ENCODE measurements at regions not wholly inside any gene's neighbourhood (a gene's known extent, or its start where the extent isn't known, plus 50 kb on each side); places are given as distances from the start of the nearest gene placed in this dataset.

- Histone ChIP-seq H3K36me3 (ENCODE audit: control insufficient read depth in 2 of 2, insufficient read depth in 1 of 2, low read length in 2 of 2) (no peaks in the 10 kb centered on the region), H3K27ac (ENCODE audit: extremely low read depth, low read depth, low read length) (no peak overlapping the region), H3K9me3 (ENCODE audit: control insufficient read depth, insufficient read depth, low read depth, low read length) (no peaks in the 10 kb centered on the region), H3K4me1 (ENCODE audit: control insufficient read depth, insufficient read depth, low read length) (no peaks in the 10 kb centered on the region), H3K4me3 (ENCODE audit: low read depth, low read length) (no peak overlapping the region)
- TF ChIP-seq ZNF571 (tag by site-specific recombination; IDR thresholded peaks at IDR 0.05) = no peak
- no peak for TF ChIP-seq ZFP3 (tag by site-specific recombination; IDR thresholded peaks at IDR 0.05; ENCODE audit: low read depth)
- TF ChIP-seq GLIS1 (tag by site-specific recombination; IDR thresholded peaks at IDR 0.05) = no peak
- TF ChIP-seq GLIS2 (tag by site-specific recombination; IDR thresholded peaks at IDR 0.05) = no peak
- no peak for TF ChIP-seq EGR2 (tag by site-specific recombination; IDR thresholded peaks at IDR 0.05; ENCODE audit: low read depth)
- no peak for TF ChIP-seq ZNF223 (tag by site-specific recombination; IDR thresholded peaks at IDR 0.05)
- TF ChIP-seq, protein P1, sequence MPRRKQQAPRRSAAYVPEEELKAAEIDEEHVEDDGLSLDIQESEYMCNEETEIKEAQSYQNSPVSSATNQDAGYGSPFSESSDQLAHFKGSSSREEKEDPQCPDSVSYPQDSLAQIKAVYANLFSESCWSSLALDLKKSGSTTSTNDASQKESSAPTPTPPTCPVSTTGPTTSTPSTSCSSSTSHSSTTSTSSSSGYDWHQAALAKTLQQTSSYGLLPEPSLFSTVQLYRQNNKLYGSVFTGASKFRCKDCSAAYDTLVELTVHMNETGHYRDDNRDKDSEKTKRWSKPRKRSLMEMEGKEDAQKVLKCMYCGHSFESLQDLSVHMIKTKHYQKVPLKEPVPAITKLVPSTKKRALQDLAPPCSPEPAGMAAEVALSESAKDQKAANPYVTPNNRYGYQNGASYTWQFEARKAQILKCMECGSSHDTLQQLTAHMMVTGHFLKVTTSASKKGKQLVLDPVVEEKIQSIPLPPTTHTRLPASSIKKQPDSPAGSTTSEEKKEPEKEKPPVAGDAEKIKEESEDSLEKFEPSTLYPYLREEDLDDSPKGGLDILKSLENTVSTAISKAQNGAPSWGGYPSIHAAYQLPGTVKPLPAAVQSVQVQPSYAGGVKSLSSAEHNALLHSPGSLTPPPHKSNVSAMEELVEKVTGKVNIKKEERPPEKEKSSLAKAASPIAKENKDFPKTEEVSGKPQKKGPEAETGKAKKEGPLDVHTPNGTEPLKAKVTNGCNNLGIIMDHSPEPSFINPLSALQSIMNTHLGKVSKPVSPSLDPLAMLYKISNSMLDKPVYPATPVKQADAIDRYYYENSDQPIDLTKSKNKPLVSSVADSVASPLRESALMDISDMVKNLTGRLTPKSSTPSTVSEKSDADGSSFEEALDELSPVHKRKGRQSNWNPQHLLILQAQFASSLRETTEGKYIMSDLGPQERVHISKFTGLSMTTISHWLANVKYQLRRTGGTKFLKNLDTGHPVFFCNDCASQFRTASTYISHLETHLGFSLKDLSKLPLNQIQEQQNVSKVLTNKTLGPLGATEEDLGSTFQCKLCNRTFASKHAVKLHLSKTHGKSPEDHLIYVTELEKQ (tag by site-specific recombination; IDR thresholded peaks at IDR 0.05; ENCODE audit: borderline replicate concordance) = no peak
- no peak for TF ChIP-seq ZSCAN4 (tag by site-specific recombination; IDR thresholded peaks at IDR 0.05)
- TF ChIP-seq ZNF701 (tag by site-specific recombination; IDR thresholded peaks at IDR 0.05) = no peak
- TF ChIP-seq ZBTB44 (tag by site-specific recombination; IDR thresholded peaks at IDR 0.05) = no peak
- TF ChIP-seq ZNF16 (tag by site-specific recombination; IDR thresholded peaks at IDR 0.05; ENCODE audit: low read depth) = no peak
- no peak for TF ChIP-seq ATF2 (tag by site-specific recombination; IDR thresholded peaks at IDR 0.05; ENCODE audit: low read depth)
- no peak for TF ChIP-seq ZNF664 (tag by site-specific recombination; IDR thresholded peaks at IDR 0.05)
- TF ChIP-seq ZNF670 (tag by site-specific recombination; IDR thresholded peaks at IDR 0.05; ENCODE audit: low read depth) = no peak
- TF ChIP-seq ZNF324 (tag by site-specific recombination; IDR thresholded peaks at IDR 0.05) = no peak
- TF ChIP-seq OVOL3 (tag by site-specific recombination; IDR thresholded peaks at IDR 0.05) = no peak
- TF ChIP-seq, protein P2, sequence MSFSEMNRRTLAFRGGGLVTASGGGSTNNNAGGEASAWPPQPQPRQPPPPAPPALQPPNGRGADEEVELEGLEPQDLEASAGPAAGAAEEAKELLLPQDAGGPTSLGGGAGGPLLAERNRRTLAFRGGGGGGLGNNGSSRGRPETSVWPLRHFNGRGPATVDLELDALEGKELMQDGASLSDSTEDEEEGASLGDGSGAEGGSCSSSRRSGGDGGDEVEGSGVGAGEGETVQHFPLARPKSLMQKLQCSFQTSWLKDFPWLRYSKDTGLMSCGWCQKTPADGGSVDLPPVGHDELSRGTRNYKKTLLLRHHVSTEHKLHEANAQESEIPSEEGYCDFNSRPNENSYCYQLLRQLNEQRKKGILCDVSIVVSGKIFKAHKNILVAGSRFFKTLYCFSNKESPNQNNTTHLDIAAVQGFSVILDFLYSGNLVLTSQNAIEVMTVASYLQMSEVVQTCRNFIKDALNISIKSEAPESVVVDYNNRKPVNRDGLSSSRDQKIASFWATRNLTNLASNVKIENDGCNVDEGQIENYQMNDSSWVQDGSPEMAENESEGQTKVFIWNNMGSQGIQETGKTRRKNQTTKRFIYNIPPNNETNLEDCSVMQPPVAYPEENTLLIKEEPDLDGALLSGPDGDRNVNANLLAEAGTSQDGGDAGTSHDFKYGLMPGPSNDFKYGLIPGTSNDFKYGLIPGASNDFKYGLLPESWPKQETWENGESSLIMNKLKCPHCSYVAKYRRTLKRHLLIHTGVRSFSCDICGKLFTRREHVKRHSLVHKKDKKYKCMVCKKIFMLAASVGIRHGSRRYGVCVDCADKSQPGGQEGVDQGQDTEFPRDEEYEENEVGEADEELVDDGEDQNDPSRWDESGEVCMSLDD (tag by site-specific recombination; IDR thresholded peaks at IDR 0.05) = no peak
- ChIA-PET POLR2A (no interaction called here), CTCF (no interaction called here)
These were observed 356.0 kb downstream of the BCL11B start for GRCh38 chr14:98916036-98916435.
